Omental fat pad (tissue), 3 donors: ENCODE measurements at regions not wholly inside any gene's neighbourhood (a gene's known extent, or its start where the extent isn't known, plus 50 kb on each side); places are given as distances from the start of the nearest gene placed in this dataset.

ENCODE experiments used
- ATAC-seq: fragments of 150-250 bp; one replicate; pipeline ENCODE4 v1.9.1; 2016; ENCODE audit warnings: mild to moderate bottlenecking, moderate library complexity; ENCODE audit not compliant: low FRiP score
- DNase-seq: peaks from one replicate; pipeline ENCODE4 v3.0.0-alpha.2; 2019; ENCODE audit warnings: low spot score
- TF ChIP-seq, protein P1 (sequence below), 3 donors: fragments of 450-650 bp; IDR thresholded peaks; one replicate each; pipeline ENCODE4 v1.5.1; 2016 to 2017; ENCODE audit warnings: antibody characterized with exemption in 3 of 3, mild to moderate bottlenecking in 3 of 3, moderate library complexity in 2 of 3

DNA sequence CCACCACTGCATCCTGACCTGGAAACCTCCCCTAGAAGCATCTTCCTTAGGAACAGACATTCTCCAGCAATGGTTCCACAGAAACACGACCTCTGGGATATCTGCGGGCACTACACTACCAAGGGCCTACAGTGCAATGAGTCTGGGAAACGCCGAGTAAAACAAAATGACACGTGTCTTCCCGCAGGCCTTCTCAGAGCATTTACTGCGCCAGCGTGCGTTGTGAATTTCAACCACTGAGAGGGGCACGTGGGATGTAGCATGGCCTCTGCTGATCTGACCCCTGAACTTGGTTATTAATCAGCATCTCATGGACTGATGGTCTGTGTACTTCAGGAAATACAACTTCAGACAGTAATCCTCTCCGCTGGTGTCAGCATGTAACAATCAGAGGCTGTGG lies 173.0 kb downstream of the C16orf95 start:
- TF ChIP-seq, protein P1, sequence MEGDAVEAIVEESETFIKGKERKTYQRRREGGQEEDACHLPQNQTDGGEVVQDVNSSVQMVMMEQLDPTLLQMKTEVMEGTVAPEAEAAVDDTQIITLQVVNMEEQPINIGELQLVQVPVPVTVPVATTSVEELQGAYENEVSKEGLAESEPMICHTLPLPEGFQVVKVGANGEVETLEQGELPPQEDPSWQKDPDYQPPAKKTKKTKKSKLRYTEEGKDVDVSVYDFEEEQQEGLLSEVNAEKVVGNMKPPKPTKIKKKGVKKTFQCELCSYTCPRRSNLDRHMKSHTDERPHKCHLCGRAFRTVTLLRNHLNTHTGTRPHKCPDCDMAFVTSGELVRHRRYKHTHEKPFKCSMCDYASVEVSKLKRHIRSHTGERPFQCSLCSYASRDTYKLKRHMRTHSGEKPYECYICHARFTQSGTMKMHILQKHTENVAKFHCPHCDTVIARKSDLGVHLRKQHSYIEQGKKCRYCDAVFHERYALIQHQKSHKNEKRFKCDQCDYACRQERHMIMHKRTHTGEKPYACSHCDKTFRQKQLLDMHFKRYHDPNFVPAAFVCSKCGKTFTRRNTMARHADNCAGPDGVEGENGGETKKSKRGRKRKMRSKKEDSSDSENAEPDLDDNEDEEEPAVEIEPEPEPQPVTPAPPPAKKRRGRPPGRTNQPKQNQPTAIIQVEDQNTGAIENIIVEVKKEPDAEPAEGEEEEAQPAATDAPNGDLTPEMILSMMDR (IDR thresholded peaks at IDR 0.05): no peak
- no peak for ATAC-seq
- DNase-seq: no peak

DNA sequence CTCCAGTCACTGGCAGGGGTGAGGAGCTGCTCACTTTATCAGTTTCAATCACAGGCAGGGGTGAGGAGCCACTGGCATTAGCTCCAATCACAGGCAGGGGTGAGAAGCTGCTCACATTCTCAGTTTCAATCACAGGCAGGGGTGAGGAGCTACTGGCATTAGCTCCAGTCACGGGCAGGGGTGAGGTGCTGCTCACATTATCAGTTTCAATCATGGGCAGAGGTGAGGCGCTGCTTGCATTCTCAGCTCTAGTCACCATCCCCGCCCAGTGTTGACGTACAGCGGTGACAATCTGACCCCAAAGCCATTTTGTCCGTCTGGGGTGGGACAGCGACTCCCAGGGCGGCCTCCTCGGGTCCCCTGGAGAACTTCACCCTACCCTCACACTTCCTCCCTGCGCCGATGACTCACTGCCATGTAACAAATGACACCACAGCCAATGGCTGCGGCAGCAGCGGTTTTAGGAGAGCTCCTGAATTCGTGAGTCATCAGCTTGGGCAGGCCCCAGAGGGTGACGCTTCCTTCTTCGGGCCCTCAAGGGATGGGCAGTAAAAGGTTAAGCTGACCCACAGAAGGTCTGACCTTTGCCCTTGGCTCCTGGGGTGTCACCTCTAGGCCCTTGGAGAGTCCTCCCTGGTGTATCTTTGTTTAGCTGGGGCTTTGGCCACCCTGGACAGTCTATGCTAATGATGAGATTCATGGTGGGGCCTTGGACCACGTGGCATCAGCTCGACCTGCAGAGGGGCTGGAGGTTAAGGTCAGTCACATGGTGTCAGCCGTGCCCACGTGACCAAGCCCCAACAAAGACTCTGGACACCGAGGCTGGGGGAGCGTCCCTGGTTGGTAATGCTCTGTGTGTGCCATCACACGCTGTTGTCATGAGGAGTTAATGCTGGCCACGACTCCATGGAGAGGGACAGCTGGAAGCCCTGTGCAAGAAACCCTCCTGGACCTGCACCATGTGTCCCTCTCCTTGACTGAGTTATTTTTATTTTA lies 171.7 kb downstream of the C16orf95 start:
- ATAC-seq: peak; percentile 67

DNA sequence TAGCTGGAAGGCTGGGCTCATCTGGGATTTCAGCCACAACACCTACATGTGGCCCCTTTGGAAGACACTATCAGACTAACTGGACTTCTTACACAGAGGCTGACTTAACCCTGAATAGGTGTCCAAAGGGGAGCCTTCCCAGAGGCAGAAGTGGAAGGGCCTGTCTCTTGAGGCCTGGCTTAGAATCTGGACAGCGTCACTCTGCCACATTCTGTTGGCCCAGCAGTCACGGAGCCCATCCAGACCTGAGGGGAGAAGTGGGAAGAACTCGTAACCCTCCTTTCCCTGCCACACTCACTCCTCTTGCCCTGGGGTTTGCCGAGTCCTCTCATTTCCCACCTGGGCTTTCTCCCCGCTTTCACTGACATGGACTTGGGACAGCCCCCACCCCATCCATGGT lies 170.5 kb downstream of the C16orf95 start:
- TF ChIP-seq, protein P1 (IDR thresholded peaks at IDR 0.05): no peak
- ATAC-seq: no peak

More for the DNA sequence above, 171.7 kb downstream of the C16orf95 start:
- DNase-seq: no peak
- TF ChIP-seq, protein P1 (IDR thresholded peaks at IDR 0.05): no peak

DNA sequence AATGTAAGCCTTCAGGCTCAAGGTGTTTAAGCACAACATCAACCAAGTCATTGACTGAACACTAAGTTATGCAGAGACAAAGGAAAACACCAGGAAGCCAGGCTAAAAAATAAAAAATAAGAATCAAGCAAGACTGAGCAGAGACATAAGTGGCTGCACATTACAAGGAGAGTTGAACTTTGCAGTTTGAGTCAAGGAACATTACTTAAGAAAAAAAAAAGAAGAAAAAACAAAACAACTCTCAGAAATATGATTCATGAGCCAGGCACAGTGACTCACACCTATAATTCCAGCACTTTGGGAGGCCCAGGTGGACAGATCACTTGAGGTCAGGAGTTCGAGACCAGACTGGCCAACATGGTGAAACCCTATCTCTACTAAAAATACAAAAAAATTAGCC lies 168.1 kb downstream of the C16orf95 start:
- DNase-seq: no peak
- TF ChIP-seq, protein P1 (IDR thresholded peaks at IDR 0.05): no peak

More for the DNA sequence above, 170.5 kb downstream of the C16orf95 start:
- no peak for DNase-seq

DNA sequence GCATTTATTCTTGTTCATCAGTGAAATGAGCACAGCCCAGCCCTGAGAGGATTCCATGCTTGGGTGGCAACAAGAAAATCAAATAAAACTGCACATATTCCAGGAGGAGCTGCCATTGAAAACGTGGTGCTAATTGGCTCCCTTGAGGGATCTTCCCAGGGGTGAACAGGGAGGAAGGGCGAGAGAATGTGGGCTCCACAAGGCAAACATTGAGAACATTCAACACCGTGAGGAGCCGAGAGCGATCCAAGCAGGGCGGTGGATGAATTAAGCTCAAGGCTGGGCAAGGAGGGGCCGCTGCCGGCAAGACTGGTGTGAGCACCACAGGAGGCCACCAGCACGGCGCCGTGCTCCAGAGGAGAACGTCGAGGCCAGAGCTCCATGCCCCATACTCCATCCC lies 166.9 kb downstream of the C16orf95 start:
- TF ChIP-seq, protein P1 (IDR thresholded peaks at IDR 0.05): no peak
- ATAC-seq: no peak
- DNase-seq: no peak

More for the DNA sequence above, 168.1 kb downstream of the C16orf95 start:
- ATAC-seq: no peak

DNA sequence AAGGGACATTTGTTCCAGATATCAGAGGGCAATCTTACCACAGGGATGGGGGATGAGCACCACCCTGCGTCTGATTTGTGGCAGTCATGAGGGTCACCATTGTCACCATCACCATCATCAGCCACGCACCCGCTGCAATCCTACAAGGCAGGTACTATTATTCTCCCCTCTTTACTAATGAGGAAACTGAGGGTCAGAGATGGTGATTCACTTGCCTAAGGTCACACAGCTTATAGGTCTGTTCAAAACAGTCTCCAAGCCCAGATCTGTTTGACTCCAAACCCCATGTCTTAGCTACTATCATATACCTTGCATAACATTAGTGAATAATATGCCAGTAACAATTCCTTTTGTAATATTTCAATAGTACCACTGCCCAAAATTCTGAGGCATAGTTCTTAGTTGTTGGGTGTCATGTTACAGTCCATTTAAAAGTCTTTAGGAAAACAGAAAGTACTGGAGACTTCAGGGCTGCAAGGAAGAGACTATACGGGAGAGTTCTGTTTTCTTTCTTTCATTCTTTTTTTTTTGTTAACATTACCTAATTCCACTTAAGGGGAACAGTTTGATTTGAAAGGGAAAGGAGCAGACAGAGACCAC lies 166.4 kb downstream of the C16orf95 start:
- ATAC-seq: no peak
- DNase-seq: no peak
- TF ChIP-seq, protein P1 (IDR thresholded peaks at IDR 0.05): no peak
